ENCODE measurements at regions not wholly inside any gene's neighbourhood (a gene's known extent, or its start where the extent isn't known, plus 50 kb on each side); places are given as distances from the start of the nearest gene placed in this dataset.
A peak's percentile ranks its signal among the peaks of the same experiment; 100 is the strongest.
"Not testable (repeated sequence)": the region's sequence is repeated elsewhere in the genome, so short reads cannot be mapped to it uniquely, and the experiment has no call there.

- Histone ChIP-seq H3K27ac (no peak overlapping the region), H4K20me1 (no peaks in the 10 kb centered on the region), H3K4me2 (no peak overlapping the region), H3K4me3 (no peak overlapping the region), H3K4me1 (no peaks in the 10 kb centered on the region), H3K9me3 (replicated peaks in 1 of 11) (no peaks in the 10 kb centered on the region), H3K36me3 (no peaks in the 10 kb centered on the region), H3K9ac (no peak overlapping the region), H3K27me3 (no peaks in the 10 kb centered on the region)
- TF ChIP-seq Cebpa-rat (IDR thresholded peaks at IDR 0.05) = no peak
Observed at GRCh38 chr14:87268997-87269396, 724.0 kb downstream of the GALC start.

GRCh38 chr14:87264796-87265195 is 728.2 kb downstream of the GALC start:
- Histone ChIP-seq H3K27ac (no peak overlapping the region), H3K4me3 (no peak overlapping the region), H3K9me3 (replicated peaks in 1 of 11) (no peaks in the 10 kb centered on the region), H3K36me3 (no peaks in the 10 kb centered on the region), H3K4me2 (no peak overlapping the region), H3K4me1 (no peaks in the 10 kb centered on the region), H3K9ac (no peak overlapping the region), H4K20me1 (no peaks in the 10 kb centered on the region), H3K27me3 (no peaks in the 10 kb centered on the region)
- TF ChIP-seq Cebpa-rat (IDR thresholded peaks at IDR 0.05) = no peak

GRCh38 chr14:87264272-87264785 is 728.7 kb downstream of the GALC start:
- Histone ChIP-seq H3K4me1 (no peaks in the 10 kb centered on the region), H4K20me1 (no peaks in the 10 kb centered on the region), H3K4me3 (no peak overlapping the region), H3K4me2 (no peak overlapping the region), H3K9ac (no peak overlapping the region), H3K36me3 (no peaks in the 10 kb centered on the region), H3K27me3 (no peaks in the 10 kb centered on the region), H3K9me3 (replicated peaks in 1 of 11) (no peaks in the 10 kb centered on the region), H3K27ac (no peak overlapping the region)
- TF ChIP-seq Cebpa-rat (IDR thresholded peaks at IDR 0.05) = no peak

- H3K9ac ChIP-seq = no peak overlapping the region
- no peak overlapping the region for H3K4me3 ChIP-seq
- peaks cover 0 to 5% (median 0%) of the 10 kb centered on the region in 11 experiments; a peak in 1 of 22 replicates for H3K9me3 ChIP-seq (replicated peaks in 1 of 11)
- TF ChIP-seq Cebpa-rat (IDR thresholded peaks at IDR 0.05) = no peak
- no peaks in the 10 kb centered on the region for H3K36me3 ChIP-seq
- no peak overlapping the region for H3K4me2 ChIP-seq
- no peaks in the 10 kb centered on the region for H3K27me3 ChIP-seq
- H3K4me1 ChIP-seq = no peaks in the 10 kb centered on the region
- H4K20me1 ChIP-seq = no peaks in the 10 kb centered on the region
- H3K27ac ChIP-seq = no peak overlapping the region
Observed at GRCh38 chr14:87261621-87262020, 731.4 kb downstream of the GALC start.

- H3K4me3 ChIP-seq = no peak overlapping the region
Observed at GRCh38 chr14:87260460-87260859, 732.5 kb downstream of the GALC start.

GRCh38 chr14:87257421-87257820 is 735.6 kb downstream of the GALC start:
- H3K4me3 ChIP-seq = no peak overlapping the region
- peaks cover 0 to 5% (median 0%) of the 10 kb centered on the region in 11 experiments; a peak in 1 of 22 replicates for H3K9me3 ChIP-seq (replicated peaks in 1 of 11)
- H4K20me1 ChIP-seq = no peaks in the 10 kb centered on the region
- no peak overlapping the region for H3K27ac ChIP-seq
- no peaks in the 10 kb centered on the region for H3K4me1 ChIP-seq
- H3K9ac ChIP-seq = no peak overlapping the region
- H3K36me3 ChIP-seq = no peaks in the 10 kb centered on the region
- no peaks in the 10 kb centered on the region for H3K27me3 ChIP-seq
- no peak overlapping the region for H3K4me2 ChIP-seq
- TF ChIP-seq Cebpa-rat (IDR thresholded peaks at IDR 0.05) = no peak

More at GRCh38 chr14:87260460-87260859, 732.5 kb downstream of the GALC start:
- Histone ChIP-seq H3K27ac (no peak overlapping the region), H3K27me3 (no peaks in the 10 kb centered on the region), H3K4me1 (no peaks in the 10 kb centered on the region), H3K36me3 (no peaks in the 10 kb centered on the region), H3K9me3 (replicated peaks in 1 of 11) (peaks cover 0 to 5% (median 0%) of the 10 kb centered on the region in 11 experiments; a peak in 1 of 22 replicates), H4K20me1 (no peaks in the 10 kb centered on the region), H3K4me2 (no peak overlapping the region), H3K9ac (no peak overlapping the region)
- no peak for TF ChIP-seq Cebpa-rat (IDR thresholded peaks at IDR 0.05)

- no peak for TF ChIP-seq Cebpa-rat (IDR thresholded peaks at IDR 0.05)
- Histone ChIP-seq H3K4me2 (no peak overlapping the region), H4K20me1 (no peaks in the 10 kb centered on the region), H3K4me1 (peaks cover 0 to 6% (median 0%) of the 10 kb centered on the region in 10 experiments; a peak in 3 of 20 replicates), H3K4me3 (no peak overlapping the region), H3K36me3 (no peaks in the 10 kb centered on the region), H3K27me3 (no peaks in the 10 kb centered on the region), H3K27ac (no peak overlapping the region), H3K9ac (no peak overlapping the region), H3K9me3 (replicated peaks in 1 of 11) (peaks cover 0 to 5% (median 0%) of the 10 kb centered on the region in 11 experiments; a peak in 1 of 22 replicates)
Observed at GRCh38 chr14:87255058-87255457, 737.9 kb downstream of the GALC start.

- H3K4me2 ChIP-seq = no peak overlapping the region
- H3K27me3 ChIP-seq = no peaks in the 10 kb centered on the region
- TF ChIP-seq Cebpa-rat (IDR thresholded peaks at IDR 0.05) = no peak
- H3K4me3 ChIP-seq = no peak overlapping the region
- no peak overlapping the region for H3K27ac ChIP-seq
- H3K4me1 ChIP-seq = peaks cover 0 to 6% (median 0%) of the 10 kb centered on the region in 10 experiments; a peak in 3 of 20 replicates
- no peaks in the 10 kb centered on the region for H3K36me3 ChIP-seq
- H3K9ac ChIP-seq = no peak overlapping the region
- no peaks in the 10 kb centered on the region for H4K20me1 ChIP-seq
- H3K9me3 ChIP-seq (replicated peaks in 1 of 11) = peaks cover 0 to 5% (median 0%) of the 10 kb centered on the region in 11 experiments; a peak in 1 of 22 replicates
Observed at GRCh38 chr14:87254331-87254874, 738.6 kb downstream of the GALC start.

GRCh38 chr14:87253791-87254190 is 739.2 kb downstream of the GALC start:
- not testable (repeated sequence) for H3K27me3 ChIP-seq; H3K4me2 ChIP-seq; H3K4me3 ChIP-seq; H3K9ac ChIP-seq; H4K20me1 ChIP-seq; H3K27ac ChIP-seq; H3K9me3 ChIP-seq (replicated peaks in 1 of 11); H3K36me3 ChIP-seq; H3K4me1 ChIP-seq

- H3K27me3 ChIP-seq = no peaks in the 10 kb centered on the region
- H4K20me1 ChIP-seq = no peaks in the 10 kb centered on the region
- peaks cover 0 to under 1% (median 0%) of the 10 kb centered on the region in 11 experiments; a peak in 1 of 22 replicates for H3K9me3 ChIP-seq (replicated peaks in 1 of 11)
- no peak overlapping the region for H3K9ac ChIP-seq
- H3K4me1 ChIP-seq = peaks cover 0 to 6% (median 0%) of the 10 kb centered on the region in 10 experiments; a peak in 3 of 20 replicates
- no peaks in the 10 kb centered on the region for H3K36me3 ChIP-seq
- H3K4me2 ChIP-seq = peak overlapping the region in 2 of 11 experiments; percentile 14 to 31; a peak in 2 of 22 replicates
- TF ChIP-seq Cebpa-rat (IDR thresholded peaks at IDR 0.05) = no peak
- H3K27ac ChIP-seq = no peak overlapping the region
- H3K4me3 ChIP-seq = no peak overlapping the region
Observed at GRCh38 chr14:87252103-87252502, 740.9 kb downstream of the GALC start.
